Epithelial cell of proximal tubule (primary cell): ENCODE measurements at regions not wholly inside any gene's neighbourhood (a gene's known extent, or its start where the extent isn't known, plus 50 kb on each side); places are given as distances from the start of the nearest gene placed in this dataset.

Experiments used
- DNase-seq: peaks from one replicate; pipeline ENCODE4 v3.0.0-alpha.2; 2011; ENCODE audit warnings: low read depth
- H3K4me3 ChIP-seq: 2 replicates; pipeline ENCODE4 v1.5.1; 2011; ENCODE audit warnings: low read depth, mild to moderate bottlenecking, low read length
- TF ChIP-seq, protein P1 (sequence below): conservative IDR thresholded peaks from 2 replicates; pipeline ENCODE4 v1.5.1; 2012; ENCODE audit warnings: low read depth, mild to moderate bottlenecking, low read length

GRCh38 chr18:56188529-56189275 lies 449.7 kb downstream of the TXNL1 start:
- H3K4me3 ChIP-seq: no peak overlapping the region
- TF ChIP-seq, protein P1, sequence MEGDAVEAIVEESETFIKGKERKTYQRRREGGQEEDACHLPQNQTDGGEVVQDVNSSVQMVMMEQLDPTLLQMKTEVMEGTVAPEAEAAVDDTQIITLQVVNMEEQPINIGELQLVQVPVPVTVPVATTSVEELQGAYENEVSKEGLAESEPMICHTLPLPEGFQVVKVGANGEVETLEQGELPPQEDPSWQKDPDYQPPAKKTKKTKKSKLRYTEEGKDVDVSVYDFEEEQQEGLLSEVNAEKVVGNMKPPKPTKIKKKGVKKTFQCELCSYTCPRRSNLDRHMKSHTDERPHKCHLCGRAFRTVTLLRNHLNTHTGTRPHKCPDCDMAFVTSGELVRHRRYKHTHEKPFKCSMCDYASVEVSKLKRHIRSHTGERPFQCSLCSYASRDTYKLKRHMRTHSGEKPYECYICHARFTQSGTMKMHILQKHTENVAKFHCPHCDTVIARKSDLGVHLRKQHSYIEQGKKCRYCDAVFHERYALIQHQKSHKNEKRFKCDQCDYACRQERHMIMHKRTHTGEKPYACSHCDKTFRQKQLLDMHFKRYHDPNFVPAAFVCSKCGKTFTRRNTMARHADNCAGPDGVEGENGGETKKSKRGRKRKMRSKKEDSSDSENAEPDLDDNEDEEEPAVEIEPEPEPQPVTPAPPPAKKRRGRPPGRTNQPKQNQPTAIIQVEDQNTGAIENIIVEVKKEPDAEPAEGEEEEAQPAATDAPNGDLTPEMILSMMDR: no peak
- DNase-seq: no peak

DNA sequence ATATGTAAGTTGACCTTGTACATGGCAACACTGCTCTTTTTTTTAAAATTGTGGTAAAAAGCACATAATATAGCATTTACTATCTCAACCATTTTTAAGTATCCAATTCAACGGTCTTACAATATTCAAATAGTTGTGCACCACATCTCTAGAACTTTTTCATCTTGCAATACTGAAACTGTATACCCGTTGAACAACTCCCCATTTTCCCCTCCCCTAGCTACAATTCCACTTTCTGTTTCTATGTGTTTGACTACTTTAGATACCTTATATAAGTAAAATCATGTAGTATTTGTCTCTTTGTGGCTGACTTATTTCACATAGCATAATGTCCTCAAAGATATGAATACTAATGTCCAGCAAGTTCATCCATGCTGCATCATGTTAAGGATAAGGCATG lies 452.1 kb downstream of the TXNL1 start:
- TF ChIP-seq, protein P1: no peak
- H3K4me3 ChIP-seq: no peak overlapping the region
- no peak for DNase-seq

- no peak for DNase-seq
- TF ChIP-seq, protein P1: no peak
These were observed 453.3 kb downstream of the TXNL1 start for GRCh38 chr18:56185126-56185525.

GRCh38 chr18:56176751-56177150 lies 461.6 kb downstream of the TXNL1 start:
- TF ChIP-seq, protein P1: no peak
- no peak overlapping the region for H3K4me3 ChIP-seq
- DNase-seq: no peak

More at GRCh38 chr18:56185126-56185525, 453.3 kb downstream of the TXNL1 start:
- no peak overlapping the region for H3K4me3 ChIP-seq

DNA sequence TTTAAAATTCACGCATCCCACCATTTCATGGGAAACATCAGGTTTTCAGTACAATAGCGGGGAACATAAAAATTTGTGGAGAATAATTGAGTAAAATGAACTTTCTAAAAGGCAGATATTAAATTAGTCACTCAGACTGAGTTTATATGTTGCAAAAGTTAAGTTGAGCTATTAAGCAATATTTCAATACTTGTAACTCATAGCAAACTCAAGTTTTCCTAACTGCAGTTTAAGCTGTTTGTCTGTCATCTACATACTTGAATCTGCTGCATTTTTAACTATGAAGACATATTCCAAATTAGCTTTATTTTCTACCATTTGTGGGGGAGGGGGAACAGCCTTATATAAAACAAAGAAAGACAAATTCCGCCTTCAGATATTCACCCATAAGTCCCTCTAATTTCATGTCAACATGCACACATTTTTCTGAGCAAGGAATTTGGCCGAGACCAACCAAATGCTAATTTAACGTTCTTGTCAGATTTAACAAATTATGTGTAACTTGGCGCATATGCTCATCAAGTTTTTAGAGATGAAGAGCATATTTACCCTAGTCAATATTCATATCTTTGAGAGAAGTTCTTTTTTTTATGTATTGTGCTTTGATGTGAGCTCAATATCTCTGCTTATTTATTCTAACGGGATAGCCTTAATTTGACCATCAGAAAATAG lies 462.9 kb downstream of the TXNL1 start:
- H3K4me3 ChIP-seq: no peak overlapping the region
- no peak for DNase-seq
- TF ChIP-seq, protein P1: no peak

- TF ChIP-seq, protein P1: no peak
- H3K4me3 ChIP-seq: no peak overlapping the region
These were observed 464.7 kb downstream of the TXNL1 start for GRCh38 chr18:56173542-56174220.

More at GRCh38 chr18:56173542-56174220, 464.7 kb downstream of the TXNL1 start:
- DNase-seq: no peak
